A549 (cell line): ENCODE measurements at regions not wholly inside any gene's neighbourhood (a gene's known extent, or its start where the extent isn't known, plus 50 kb on each side); places are given as distances from the start of the nearest gene placed in this dataset.

Source experiments
- CHD2 ChIP-seq: fragments of 150-350 bp; IDR thresholded peaks from 2 replicates; pipeline ENCODE4 v1.6.1; 2014; ENCODE audit warnings: low read length; ENCODE audit not compliant: partially characterized antibody
- JUN ChIP-seq, 2 experiments: fragments of >200 bp; sonication (Bioruptor Twin); formaldehyde crosslinking; IDR thresholded peaks; 2 replicates in 1 of 2; 3 replicates in 1 of 2; pipeline ENCODE4 v1.6.1; 2016 to 2017
- NFE2L2 ChIP-seq: fragments of 150-350 bp; conservative IDR thresholded peaks from 2 replicates; pipeline ENCODE4 v1.6.1; 2014; ENCODE audit warnings: low read length
- NPAS2 ChIP-seq: fragments of 250-450 bp; sonication (Bioruptor Pico); IDR thresholded peaks from 2 replicates; pipeline ENCODE4 v1.8.0; 2022; ENCODE audit warnings: mild to moderate bottlenecking, moderate library complexity, borderline replicate concordance
- RAD21 ChIP-seq, 2 experiments: fragments of >200 bp in 1 of 2; sonication (Bioruptor Twin) in 1 of 2; formaldehyde crosslinking in 1 of 2; IDR thresholded peaks in 1 of 2; conservative IDR thresholded peaks in 1 of 2; 2 replicates in 1 of 2; 3 replicates in 1 of 2; pipeline ENCODE4 v1.6.1; 2012 to 2018; ENCODE audit warnings: inconsistent platforms in 1 of 2
- RFX5 ChIP-seq: fragments of 450-650 bp; IDR thresholded peaks from 2 replicates; pipeline ENCODE4 v1.7.1; 2014; ENCODE audit warnings: antibody characterized with exemption, mild to moderate bottlenecking, moderate library complexity
- USF2 ChIP-seq: fragments of 450-650 bp; IDR thresholded peaks from 2 replicates; pipeline ENCODE4 v1.6.1; 2014; ENCODE audit warnings: antibody characterized with exemption
- TF ChIP-seq, protein P1 (sequence below): fragments of >200 bp; sonication (Bioruptor Twin); formaldehyde crosslinking; IDR thresholded peaks from 3 replicates; pipeline ENCODE4 v1.5.1; 2016
- TF ChIP-seq, protein P2 (sequence below): fragments of >200 bp; sonication (Bioruptor Twin); formaldehyde crosslinking; IDR thresholded peaks from 3 replicates; pipeline ENCODE4 v1.6.1; 2016

DNA sequence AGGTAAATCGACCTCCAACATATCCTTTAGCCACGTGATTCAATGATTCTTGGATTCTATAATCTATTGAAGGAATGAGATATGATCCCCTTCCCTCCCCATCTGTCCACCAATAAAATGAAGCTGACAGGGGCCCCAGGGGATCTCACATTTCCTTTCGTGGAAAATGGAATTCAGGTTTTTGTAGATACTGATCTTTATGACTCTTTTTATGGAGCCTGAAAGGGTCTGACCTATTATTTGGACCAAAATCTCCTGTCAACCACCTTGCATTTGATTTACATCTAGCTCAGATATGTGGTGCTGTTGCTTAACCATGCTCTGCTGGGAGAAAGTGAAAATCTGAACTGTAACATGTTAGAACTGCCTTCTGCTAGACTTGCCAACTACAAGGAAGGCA lies 234.0 kb upstream of the CXCL12 start:
- TF ChIP-seq NFE2L2 (no peak), JUN (IDR thresholded peaks at IDR 0.05) (no peak), RFX5 (no peak), CHD2 (no peak), RAD21 (conservative IDR thresholded peaks at IDR 0.05 in 1 of 2, IDR thresholded peaks at IDR 0.05 in 1 of 2) (no peak), USF2 (no peak), NPAS2 (CRISPR knock-in tag) (no peak)
- TF ChIP-seq, protein P1, sequence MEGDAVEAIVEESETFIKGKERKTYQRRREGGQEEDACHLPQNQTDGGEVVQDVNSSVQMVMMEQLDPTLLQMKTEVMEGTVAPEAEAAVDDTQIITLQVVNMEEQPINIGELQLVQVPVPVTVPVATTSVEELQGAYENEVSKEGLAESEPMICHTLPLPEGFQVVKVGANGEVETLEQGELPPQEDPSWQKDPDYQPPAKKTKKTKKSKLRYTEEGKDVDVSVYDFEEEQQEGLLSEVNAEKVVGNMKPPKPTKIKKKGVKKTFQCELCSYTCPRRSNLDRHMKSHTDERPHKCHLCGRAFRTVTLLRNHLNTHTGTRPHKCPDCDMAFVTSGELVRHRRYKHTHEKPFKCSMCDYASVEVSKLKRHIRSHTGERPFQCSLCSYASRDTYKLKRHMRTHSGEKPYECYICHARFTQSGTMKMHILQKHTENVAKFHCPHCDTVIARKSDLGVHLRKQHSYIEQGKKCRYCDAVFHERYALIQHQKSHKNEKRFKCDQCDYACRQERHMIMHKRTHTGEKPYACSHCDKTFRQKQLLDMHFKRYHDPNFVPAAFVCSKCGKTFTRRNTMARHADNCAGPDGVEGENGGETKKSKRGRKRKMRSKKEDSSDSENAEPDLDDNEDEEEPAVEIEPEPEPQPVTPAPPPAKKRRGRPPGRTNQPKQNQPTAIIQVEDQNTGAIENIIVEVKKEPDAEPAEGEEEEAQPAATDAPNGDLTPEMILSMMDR = no peak
- TF ChIP-seq, protein P2, sequence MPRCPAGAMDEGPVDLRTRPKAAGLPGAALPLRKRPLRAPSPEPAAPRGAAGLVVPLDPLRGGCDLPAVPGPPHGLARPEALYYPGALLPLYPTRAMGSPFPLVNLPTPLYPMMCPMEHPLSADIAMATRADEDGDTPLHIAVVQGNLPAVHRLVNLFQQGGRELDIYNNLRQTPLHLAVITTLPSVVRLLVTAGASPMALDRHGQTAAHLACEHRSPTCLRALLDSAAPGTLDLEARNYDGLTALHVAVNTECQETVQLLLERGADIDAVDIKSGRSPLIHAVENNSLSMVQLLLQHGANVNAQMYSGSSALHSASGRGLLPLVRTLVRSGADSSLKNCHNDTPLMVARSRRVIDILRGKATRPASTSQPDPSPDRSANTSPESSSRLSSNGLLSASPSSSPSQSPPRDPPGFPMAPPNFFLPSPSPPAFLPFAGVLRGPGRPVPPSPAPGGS = no peak
